MM.1S (cell line): ENCODE measurements at regions not wholly inside any gene's neighbourhood (a gene's known extent, or its start where the extent isn't known, plus 50 kb on each side); places are given as distances from the start of the nearest gene placed in this dataset.

Experiments used
- CTCF ChIP-seq: fragments of 300-600 bp; sonication (generic); IDR thresholded peaks from 2 replicates; pipeline ENCODE4 v1.5.1; 2016; ENCODE audit warnings: antibody characterized with exemption, low read length, mixed read lengths
- EZH2 ChIP-seq: fragments of 300-600 bp; sonication (generic); optimal IDR thresholded peaks from 2 replicates; pipeline ENCODE3; 2017; ENCODE audit warnings: low read depth, mild to moderate bottlenecking, antibody characterized with exemption, low read length, mixed read lengths
- EZH2phosphoT487 ChIP-seq: fragments of 300-600 bp; sonication (generic); IDR thresholded peaks from 2 replicates; pipeline ENCODE4 v1.6.1; 2018; ENCODE audit warnings: antibody characterized with exemption, low read length

DNA sequence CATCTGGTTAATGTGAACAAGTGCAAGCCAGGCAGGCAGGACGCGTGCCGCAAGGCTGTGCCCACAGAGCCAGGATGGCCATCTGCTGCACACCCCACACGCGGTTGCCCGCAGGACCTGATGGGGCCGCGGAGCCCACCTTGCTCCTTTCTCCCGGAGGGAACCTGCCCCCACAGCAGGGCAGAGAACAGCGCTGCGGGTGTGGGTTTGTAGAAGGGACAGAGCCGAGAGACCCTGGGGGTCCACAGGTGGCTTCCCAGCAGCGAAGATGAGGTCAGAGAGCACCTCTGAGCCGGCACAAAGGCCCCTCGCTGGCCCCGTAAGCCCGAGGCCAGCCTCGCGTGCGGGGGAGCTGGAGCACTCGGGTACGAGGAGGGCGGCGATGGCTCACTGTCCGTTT lies 460.8 kb upstream of the SALL3 start:
- TF ChIP-seq CTCF (no peak), EZH2phosphoT487 (no peak), EZH2 (no peak)
